SK-N-SH (cell line): ENCODE measurements at regions not wholly inside any gene's neighbourhood (a gene's known extent, or its start where the extent isn't known, plus 50 kb on each side); places are given as distances from the start of the nearest gene placed in this dataset.

Source experiments
- CHD2 ChIP-seq: fragments of 150-350 bp; IDR thresholded peaks from 2 replicates; pipeline ENCODE4 v1.6.1; 2018; ENCODE audit warnings: low read length; ENCODE audit not compliant: partially characterized antibody
- GABPA ChIP-seq: IDR thresholded peaks from 2 replicates; pipeline ENCODE4 v1.4.0; 2012; ENCODE audit warnings: low read depth, mild to moderate bottlenecking
- MAX ChIP-seq: IDR thresholded peaks from 2 replicates; pipeline ENCODE4 v1.4.0; 2012; ENCODE audit warnings: low read depth
- NFIC ChIP-seq: IDR thresholded peaks from 2 replicates; pipeline ENCODE4 v1.4.0; 2012; ENCODE audit warnings: borderline replicate concordance
- RCOR1 ChIP-seq: fragments of 150-350 bp; IDR thresholded peaks from 2 replicates; pipeline ENCODE4 v1.6.1; 2017; ENCODE audit warnings: antibody characterized with exemption, low read length
- TCF12 ChIP-seq: IDR thresholded peaks from 2 replicates; pipeline ENCODE4 v1.4.0; 2012
- TF ChIP-seq, protein P1 (sequence below): fragments of 200-600 bp; sonication (generic); IDR thresholded peaks from 2 replicates; pipeline ENCODE4 v1.6.1; 2017; ENCODE audit warnings: antibody characterized with exemption, mild to moderate bottlenecking, moderate library complexity
- TF ChIP-seq, protein P2 (sequence below): fragments of 150-350 bp; IDR thresholded peaks from 2 replicates; pipeline ENCODE4 v1.6.1; 2017; ENCODE audit warnings: antibody characterized with exemption, low read length, low read depth, borderline replicate concordance

GRCh38 chr6:48922837-48923236 is 540.2 kb downstream of the MMUT start:
- TF ChIP-seq NFIC, result no peak
- TF ChIP-seq, protein P1, sequence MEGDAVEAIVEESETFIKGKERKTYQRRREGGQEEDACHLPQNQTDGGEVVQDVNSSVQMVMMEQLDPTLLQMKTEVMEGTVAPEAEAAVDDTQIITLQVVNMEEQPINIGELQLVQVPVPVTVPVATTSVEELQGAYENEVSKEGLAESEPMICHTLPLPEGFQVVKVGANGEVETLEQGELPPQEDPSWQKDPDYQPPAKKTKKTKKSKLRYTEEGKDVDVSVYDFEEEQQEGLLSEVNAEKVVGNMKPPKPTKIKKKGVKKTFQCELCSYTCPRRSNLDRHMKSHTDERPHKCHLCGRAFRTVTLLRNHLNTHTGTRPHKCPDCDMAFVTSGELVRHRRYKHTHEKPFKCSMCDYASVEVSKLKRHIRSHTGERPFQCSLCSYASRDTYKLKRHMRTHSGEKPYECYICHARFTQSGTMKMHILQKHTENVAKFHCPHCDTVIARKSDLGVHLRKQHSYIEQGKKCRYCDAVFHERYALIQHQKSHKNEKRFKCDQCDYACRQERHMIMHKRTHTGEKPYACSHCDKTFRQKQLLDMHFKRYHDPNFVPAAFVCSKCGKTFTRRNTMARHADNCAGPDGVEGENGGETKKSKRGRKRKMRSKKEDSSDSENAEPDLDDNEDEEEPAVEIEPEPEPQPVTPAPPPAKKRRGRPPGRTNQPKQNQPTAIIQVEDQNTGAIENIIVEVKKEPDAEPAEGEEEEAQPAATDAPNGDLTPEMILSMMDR, result no peak
- no peak for TF ChIP-seq MAX
- no peak for TF ChIP-seq RCOR1
- TF ChIP-seq TCF12, result no peak
- TF ChIP-seq GABPA, result no peak
- TF ChIP-seq, protein P2, sequence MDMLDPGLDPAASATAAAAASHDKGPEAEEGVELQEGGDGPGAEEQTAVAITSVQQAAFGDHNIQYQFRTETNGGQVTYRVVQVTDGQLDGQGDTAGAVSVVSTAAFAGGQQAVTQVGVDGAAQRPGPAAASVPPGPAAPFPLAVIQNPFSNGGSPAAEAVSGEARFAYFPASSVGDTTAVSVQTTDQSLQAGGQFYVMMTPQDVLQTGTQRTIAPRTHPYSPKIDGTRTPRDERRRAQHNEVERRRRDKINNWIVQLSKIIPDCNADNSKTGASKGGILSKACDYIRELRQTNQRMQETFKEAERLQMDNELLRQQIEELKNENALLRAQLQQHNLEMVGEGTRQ, result no peak
- no peak for TF ChIP-seq CHD2
